Uterus (tissue), 2 donors: ENCODE measurements at regions not wholly inside any gene's neighbourhood (a gene's known extent, or its start where the extent isn't known, plus 50 kb on each side); places are given as distances from the start of the nearest gene placed in this dataset.

Experiments used
- POLR2A ChIP-seq, 2 donors: fragments of 450-650 bp; IDR thresholded peaks; one replicate each; pipeline ENCODE4 v1.6.1; 2016; ENCODE audit warnings: antibody characterized with exemption in 2 of 2, mild to moderate bottlenecking in 1 of 2, moderate library complexity in 1 of 2
- TF ChIP-seq, protein P1 (sequence below), 4 experiments: fragments of 200-600 bp in 2 of 4; fragments of 450-650 bp in 2 of 4; sonication (generic) in 2 of 4; IDR thresholded peaks; one replicate each; pipeline ENCODE4 v1.5.1; 2016 to 2019; ENCODE audit warnings: antibody characterized with exemption in 4 of 4, mild to moderate bottlenecking in 2 of 4, moderate library complexity in 1 of 4

DNA sequence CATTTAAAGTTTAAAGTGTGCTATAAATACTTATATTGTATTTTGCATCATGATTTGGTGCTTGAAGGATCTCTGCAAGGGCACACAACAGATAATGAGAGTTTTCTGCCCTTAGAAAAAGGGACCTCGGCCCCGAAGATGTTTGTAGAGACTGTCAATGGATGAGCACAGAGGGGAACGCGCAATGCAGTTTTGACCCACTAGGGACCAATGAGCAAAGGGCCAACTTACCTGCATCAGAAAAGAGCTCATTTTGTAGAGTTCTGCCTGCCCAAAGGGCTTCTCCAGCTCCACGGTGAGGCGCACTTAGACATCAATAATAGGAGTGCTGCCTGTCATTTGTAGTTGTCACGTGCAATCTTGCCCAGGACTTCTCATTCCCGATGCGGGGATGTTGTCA, 91.1 kb downstream of the BUB3 start:
- TF ChIP-seq POLR2A (IDR thresholded peaks at IDR 0.05): no peak
- TF ChIP-seq, protein P1, sequence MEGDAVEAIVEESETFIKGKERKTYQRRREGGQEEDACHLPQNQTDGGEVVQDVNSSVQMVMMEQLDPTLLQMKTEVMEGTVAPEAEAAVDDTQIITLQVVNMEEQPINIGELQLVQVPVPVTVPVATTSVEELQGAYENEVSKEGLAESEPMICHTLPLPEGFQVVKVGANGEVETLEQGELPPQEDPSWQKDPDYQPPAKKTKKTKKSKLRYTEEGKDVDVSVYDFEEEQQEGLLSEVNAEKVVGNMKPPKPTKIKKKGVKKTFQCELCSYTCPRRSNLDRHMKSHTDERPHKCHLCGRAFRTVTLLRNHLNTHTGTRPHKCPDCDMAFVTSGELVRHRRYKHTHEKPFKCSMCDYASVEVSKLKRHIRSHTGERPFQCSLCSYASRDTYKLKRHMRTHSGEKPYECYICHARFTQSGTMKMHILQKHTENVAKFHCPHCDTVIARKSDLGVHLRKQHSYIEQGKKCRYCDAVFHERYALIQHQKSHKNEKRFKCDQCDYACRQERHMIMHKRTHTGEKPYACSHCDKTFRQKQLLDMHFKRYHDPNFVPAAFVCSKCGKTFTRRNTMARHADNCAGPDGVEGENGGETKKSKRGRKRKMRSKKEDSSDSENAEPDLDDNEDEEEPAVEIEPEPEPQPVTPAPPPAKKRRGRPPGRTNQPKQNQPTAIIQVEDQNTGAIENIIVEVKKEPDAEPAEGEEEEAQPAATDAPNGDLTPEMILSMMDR (IDR thresholded peaks at IDR 0.05): no peak
